ENCODE measurements at regions not wholly inside any gene's neighbourhood (a gene's known extent, or its start where the extent isn't known, plus 50 kb on each side); places are given as distances from the start of the nearest gene placed in this dataset.

DNA sequence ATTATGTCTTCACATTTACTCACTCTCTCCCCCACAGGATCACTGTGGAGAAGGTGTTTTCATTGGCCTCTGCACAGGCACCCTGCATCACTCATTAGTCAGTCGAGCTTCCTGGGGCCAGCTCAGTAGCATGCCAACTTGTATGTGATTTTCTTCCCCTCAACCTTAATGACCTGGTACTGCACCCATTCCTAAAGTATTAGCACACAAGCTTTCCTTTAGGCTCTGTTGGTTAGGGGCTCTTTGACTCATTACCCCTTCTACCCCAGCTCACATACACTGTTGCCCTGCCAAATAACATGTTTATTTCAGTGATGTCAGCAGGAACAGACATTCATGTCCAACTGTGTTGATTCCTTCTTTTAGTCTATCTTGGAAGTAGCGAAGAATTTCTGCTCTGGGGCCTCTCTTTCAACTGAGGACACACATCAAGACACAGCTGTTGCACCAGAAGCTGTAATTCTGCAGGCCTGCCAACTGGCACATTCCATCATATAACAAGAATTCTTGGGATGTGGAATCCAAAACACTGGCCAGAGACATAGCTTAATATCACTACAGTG, 603.5 kb upstream of the ADAMTS5 start:
- intact Hi-C loops (cut with DNase I; ENCODE audit: low total_unique reads): no loop called here

DNA sequence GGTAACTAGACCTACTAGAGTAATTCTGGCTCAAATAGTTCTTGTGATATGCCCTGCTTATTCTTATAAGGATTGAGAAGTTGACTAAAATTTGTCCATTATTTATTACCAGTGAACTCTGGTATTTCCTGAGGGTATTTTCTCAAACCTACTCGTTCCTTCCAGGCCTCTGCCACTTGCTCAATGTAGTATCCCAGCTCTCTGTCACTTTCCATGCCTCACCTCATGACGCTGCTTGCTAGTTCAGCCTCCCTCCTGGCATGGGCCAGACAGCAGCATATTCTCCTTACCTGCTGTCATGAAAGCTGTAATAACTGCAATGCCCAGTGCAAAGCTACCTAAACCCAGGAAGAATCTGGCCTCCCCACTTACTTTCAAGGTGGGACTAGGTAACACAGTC, 602.9 kb upstream of the ADAMTS5 start:
- peaks cover 0 to 4% (median 0%) of the 10 kb centered on the region in 4 donors for H3K4me1 ChIP-seq
- no peaks in the 10 kb centered on the region for H3K36me3 ChIP-seq
- H3K4me3 ChIP-seq: no peak overlapping the region
- intact Hi-C loops (cut with DNase I; ENCODE audit: low total_unique reads) (no loop called here), in situ Hi-C loops (cut with MboI; ENCODE audit: low pct_ligation_motif_present in 1 of 4, low pct_unique_long_range_greater_than_20kb in 1 of 4, low sequenced_read_pairs in 3 of 4) (loop anchor here (25.0 kb wide), 1 partner anchor 708 kb away; no protein-coding TSS in a partner anchor)
- H3K27me3 ChIP-seq: no peaks in the 10 kb centered on the region
- DNase-seq: no peak
- WGBS, 2 donors (ENCODE audit: low coverage in 1 of 2): 43 to 50% methylated on average over 1 to 2 of the region's 2 CpGs
- TF ChIP-seq POLR2A (IDR thresholded peaks at IDR 0.05): no peak
- TF ChIP-seq, protein P1, sequence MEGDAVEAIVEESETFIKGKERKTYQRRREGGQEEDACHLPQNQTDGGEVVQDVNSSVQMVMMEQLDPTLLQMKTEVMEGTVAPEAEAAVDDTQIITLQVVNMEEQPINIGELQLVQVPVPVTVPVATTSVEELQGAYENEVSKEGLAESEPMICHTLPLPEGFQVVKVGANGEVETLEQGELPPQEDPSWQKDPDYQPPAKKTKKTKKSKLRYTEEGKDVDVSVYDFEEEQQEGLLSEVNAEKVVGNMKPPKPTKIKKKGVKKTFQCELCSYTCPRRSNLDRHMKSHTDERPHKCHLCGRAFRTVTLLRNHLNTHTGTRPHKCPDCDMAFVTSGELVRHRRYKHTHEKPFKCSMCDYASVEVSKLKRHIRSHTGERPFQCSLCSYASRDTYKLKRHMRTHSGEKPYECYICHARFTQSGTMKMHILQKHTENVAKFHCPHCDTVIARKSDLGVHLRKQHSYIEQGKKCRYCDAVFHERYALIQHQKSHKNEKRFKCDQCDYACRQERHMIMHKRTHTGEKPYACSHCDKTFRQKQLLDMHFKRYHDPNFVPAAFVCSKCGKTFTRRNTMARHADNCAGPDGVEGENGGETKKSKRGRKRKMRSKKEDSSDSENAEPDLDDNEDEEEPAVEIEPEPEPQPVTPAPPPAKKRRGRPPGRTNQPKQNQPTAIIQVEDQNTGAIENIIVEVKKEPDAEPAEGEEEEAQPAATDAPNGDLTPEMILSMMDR (IDR thresholded peaks at IDR 0.05): no peak
- TF ChIP-seq EP300 (IDR thresholded peaks at IDR 0.05; ENCODE audit: low read depth): no peak
- no peak for TF ChIP-seq POLR2AphosphoS5 (IDR thresholded peaks at IDR 0.05)
- H3K9me3 ChIP-seq: no peaks in the 10 kb centered on the region
- peak overlapping the region in 1 of 4 donors; percentile 18 for H3K27ac ChIP-seq

More for the DNA sequence above, 603.5 kb upstream of the ADAMTS5 start:
- peaks cover 0 to 4% (median 0%) of the 10 kb centered on the region in 4 donors for H3K4me1 ChIP-seq
- peak; percentile 14 for DNase-seq
- no peaks in the 10 kb centered on the region for H3K36me3 ChIP-seq
- no peak for TF ChIP-seq EP300 (IDR thresholded peaks at IDR 0.05; ENCODE audit: low read depth)
- TF ChIP-seq POLR2A (IDR thresholded peaks at IDR 0.05): no peak
- TF ChIP-seq POLR2AphosphoS5 (IDR thresholded peaks at IDR 0.05): no peak
- TF ChIP-seq, protein P1 (IDR thresholded peaks at IDR 0.05): no peak
- in situ Hi-C loops (cut with MboI; ENCODE audit: low pct_ligation_motif_present in 1 of 4, low pct_unique_long_range_greater_than_20kb in 1 of 4, low sequenced_read_pairs in 3 of 4): loop anchor here (25.0 kb wide), 1 partner anchor 708 kb away; no protein-coding TSS in a partner anchor
- peak overlapping the region in 2 of 4 donors; percentile 18 to 27 for H3K27ac ChIP-seq
- 50 to 51% methylated on average over 2 of the region's 2 CpGs for WGBS, 2 donors (ENCODE audit: low coverage in 1 of 2)
- no peaks in the 10 kb centered on the region for H3K27me3 ChIP-seq
- no peaks in the 10 kb centered on the region for H3K9me3 ChIP-seq
- no peak overlapping the region for H3K4me3 ChIP-seq

DNA sequence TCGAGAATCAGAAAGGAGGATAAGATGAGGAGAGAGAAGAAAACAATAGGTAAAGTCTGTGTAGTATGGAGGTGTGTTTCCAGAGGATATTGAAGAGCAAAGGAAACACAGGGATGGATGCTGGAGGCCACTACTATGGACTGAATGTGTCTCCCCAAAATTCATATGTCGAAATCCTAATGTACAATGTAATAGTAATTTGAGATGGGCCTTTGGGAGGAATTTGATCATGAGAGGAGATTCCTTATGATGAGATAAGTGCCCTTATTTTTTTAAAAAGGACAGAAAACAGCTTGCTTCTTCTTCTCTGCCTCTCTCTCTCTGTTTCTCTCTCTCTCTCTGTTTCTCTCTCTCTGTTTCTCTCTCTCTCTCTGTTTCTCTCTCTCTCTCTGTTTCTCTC, 602.2 kb upstream of the ADAMTS5 start:
- 72 to 74% methylated on average over 2 of the region's 2 CpGs for WGBS, 2 donors (ENCODE audit: low coverage in 1 of 2)
- Histone ChIP-seq H3K27ac (no peak overlapping the region), H3K4me3 (no peak overlapping the region), H3K27me3 (no peaks in the 10 kb centered on the region), H3K36me3 (no peaks in the 10 kb centered on the region), H3K4me1 (peaks cover 0 to 4% (median 0%) of the 10 kb centered on the region in 4 donors), H3K9me3 (no peaks in the 10 kb centered on the region)
- TF ChIP-seq POLR2A (IDR thresholded peaks at IDR 0.05) (no peak), EP300 (IDR thresholded peaks at IDR 0.05; ENCODE audit: low read depth) (no peak), POLR2AphosphoS5 (IDR thresholded peaks at IDR 0.05) (no peak)
- TF ChIP-seq, protein P1 (IDR thresholded peaks at IDR 0.05): no peak
- DNase-seq: no peak
- intact Hi-C loops (cut with DNase I; ENCODE audit: low total_unique reads): no loop called here
- in situ Hi-C loops (cut with MboI; ENCODE audit: low pct_ligation_motif_present in 1 of 4, low pct_unique_long_range_greater_than_20kb in 1 of 4, low sequenced_read_pairs in 3 of 4): loop anchor here (25.0 kb wide), 1 partner anchor 707 kb away; no protein-coding TSS in a partner anchor

DNA sequence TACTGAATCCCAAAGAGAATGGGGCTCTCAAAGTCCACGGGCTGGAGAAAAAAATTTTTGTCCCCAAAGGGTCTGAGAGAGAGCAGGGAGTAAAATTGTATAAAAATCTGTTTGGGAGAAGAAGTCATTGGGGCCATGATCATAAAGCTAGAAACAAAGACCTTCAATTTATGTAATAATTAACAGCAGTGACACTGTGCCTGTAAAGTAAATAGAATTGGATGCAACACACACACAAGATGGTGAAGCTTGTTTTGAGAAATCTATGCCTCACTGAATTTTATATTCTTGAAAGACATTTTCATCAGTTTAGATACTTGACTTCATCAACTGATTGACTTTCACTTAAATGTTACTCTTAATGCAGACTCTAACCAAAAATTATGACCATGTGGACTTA, 600.5 kb upstream of the ADAMTS5 start:
- Histone ChIP-seq H3K4me1 (peaks cover 0 to 4% (median 0%) of the 10 kb centered on the region in 4 donors), H3K9me3 (no peaks in the 10 kb centered on the region), H3K36me3 (no peaks in the 10 kb centered on the region), H3K4me3 (no peak overlapping the region), H3K27ac (no peak overlapping the region), H3K27me3 (no peaks in the 10 kb centered on the region)
- in situ Hi-C loops (cut with MboI; ENCODE audit: low pct_ligation_motif_present in 1 of 4, low pct_unique_long_range_greater_than_20kb in 1 of 4, low sequenced_read_pairs in 3 of 4): loop anchor here (25.0 kb wide), 1 partner anchor 705 kb away; no protein-coding TSS in a partner anchor
- TF ChIP-seq POLR2A (IDR thresholded peaks at IDR 0.05) (no peak), POLR2AphosphoS5 (IDR thresholded peaks at IDR 0.05) (no peak), EP300 (IDR thresholded peaks at IDR 0.05; ENCODE audit: low read depth) (no peak)
- TF ChIP-seq, protein P1 (IDR thresholded peaks at IDR 0.05): no peak
- no peak for DNase-seq
- intact Hi-C loops (cut with DNase I; ENCODE audit: low total_unique reads): no loop called here
- WGBS, 2 donors (ENCODE audit: low coverage in 1 of 2): 66 to 100% methylated on average over 1 of the region's 1 CpG

Measured in transverse colon (tissue), 4 donors.